T-cell (primary cell): ENCODE measurements at regions not wholly inside any gene's neighbourhood (a gene's known extent, or its start where the extent isn't known, plus 50 kb on each side); places are given as distances from the start of the nearest gene placed in this dataset.

Experiments used
- ATAC-seq, 4 experiments: fragments of 200-7000 bp in 3 of 4; fragments of 150-1000 bp in 1 of 4; cut with Tn5 transposase; replicated peaks in 1 of 4; 1 replicate in 3 of 4; 2 replicates in 1 of 4; pipeline ENCODE4 v1.10.0; 2021; ENCODE audit warnings: moderate library complexity in 3 of 4, mild to moderate bottlenecking in 2 of 4, moderate number of reproducible peaks in 1 of 4
- CTCF ChIA-PET, 2 donors: fragments of 300-600 bp; sonication (Branson Sonifier 250); formaldehyde crosslinking; loops; one replicate each; lab custom pipeline; 2022; ENCODE audit warnings: antibody characterized with exemption in 2 of 2; lab: Charles Lee
- POLR2A ChIA-PET, 2 donors: fragments of 300-600 bp; sonication (Branson Sonifier 250); formaldehyde crosslinking; loops; one replicate each; lab custom pipeline; 2022; ENCODE audit warnings: antibody characterized with exemption in 2 of 2; lab: Charles Lee
- DNase-seq, 35 experiments: peaks; one replicate each; pipeline versions ENCODE4 v3.0.0 to v3.0.0-alpha.2; 2013 to 2023
- H3K27ac ChIP-seq: one replicate; pipeline ENCODE4 v1.5.1; 2013; ENCODE audit warnings: low read length
- H3K27me3 ChIP-seq, 2 experiments: replicated peaks in 1 of 2; 1 replicate in 1 of 2; 2 replicates in 1 of 2; pipeline versions ENCODE4 v1.6.1 to v1.7.0; 2013; ENCODE audit warnings: low read length in 1 of 2, mixed read lengths in 1 of 2; ENCODE audit not compliant: control insufficient read depth in 2 of 2, insufficient read depth in 2 of 2; ENCODE audit errors: extremely low read depth in 1 of 2
- H3K36me3 ChIP-seq, 2 donors: 1 replicate in 1 of 2; 2 replicates in 1 of 2; pipeline versions ENCODE4 v1.6.1 to v1.7.0; 2013; ENCODE audit warnings: low read length in 1 of 2; ENCODE audit not compliant: control insufficient read depth in 2 of 2, insufficient read depth in 1 of 2; ENCODE audit errors: extremely low read depth in 1 of 2
- H3K4me1 ChIP-seq, 2 experiments: 1 replicate in 1 of 2; 2 replicates in 1 of 2; pipeline versions ENCODE4 v1.6.1 to v1.7.0; 2013; ENCODE audit warnings: low read length in 2 of 2, mixed read lengths in 1 of 2; ENCODE audit not compliant: insufficient read depth in 2 of 2, control insufficient read depth in 1 of 2; ENCODE audit errors: extremely low read depth in 1 of 2
- H3K4me3 ChIP-seq, 2 donors: 1 replicate in 1 of 2; 2 replicates in 1 of 2; pipeline versions ENCODE4 v1.5.1 to v1.7.0; 2013; ENCODE audit warnings: mild to moderate bottlenecking in 2 of 2, low read length in 1 of 2, moderate library complexity in 1 of 2; ENCODE audit not compliant: control insufficient read depth in 1 of 2; ENCODE audit errors: extremely low read depth in 1 of 2
- H3K9me3 ChIP-seq: 2 replicates; pipeline ENCODE4 v1.7.0; 2013
- H3K27ac Mint-ChIP-seq, 2 donors: one replicate each; pipeline ENCODE4 v1.8.0; 2020 to 2021; ENCODE audit warnings: mild to moderate bottlenecking in 2 of 2, mixed read lengths in 2 of 2
- H3K27me3 Mint-ChIP-seq, 2 donors: one replicate each; pipeline ENCODE4 v1.8.0; 2021 to 2022; ENCODE audit warnings: mixed read lengths in 2 of 2
- H3K36me3 Mint-ChIP-seq: one replicate; pipeline ENCODE4 v1.8.0; 2021; ENCODE audit warnings: mixed read lengths
- H3K4me1 Mint-ChIP-seq, 3 donors: one replicate each; pipeline ENCODE4 v1.8.0; 2020 to 2022; ENCODE audit warnings: mixed read lengths in 3 of 3, mild to moderate bottlenecking in 1 of 3
- H3K4me3 Mint-ChIP-seq, 3 donors: one replicate each; pipeline ENCODE4 v1.8.0; 2020 to 2022; ENCODE audit warnings: mild to moderate bottlenecking in 3 of 3, mixed read lengths in 3 of 3, moderate library complexity in 3 of 3
- H3K9me3 Mint-ChIP-seq, 3 donors: one replicate each; pipeline ENCODE4 v1.8.0; 2020 to 2022; ENCODE audit warnings: mixed read lengths in 3 of 3
- WGBS: methylation state at CpG from one replicate; pipeline ENCODE4 v1.1.5; 2013; ENCODE audit warnings: missing lambda C conversion rate; ENCODE audit not compliant: insufficient coverage; 5-methylcytosine and 5-hydroxymethylcytosine counted together

DNA sequence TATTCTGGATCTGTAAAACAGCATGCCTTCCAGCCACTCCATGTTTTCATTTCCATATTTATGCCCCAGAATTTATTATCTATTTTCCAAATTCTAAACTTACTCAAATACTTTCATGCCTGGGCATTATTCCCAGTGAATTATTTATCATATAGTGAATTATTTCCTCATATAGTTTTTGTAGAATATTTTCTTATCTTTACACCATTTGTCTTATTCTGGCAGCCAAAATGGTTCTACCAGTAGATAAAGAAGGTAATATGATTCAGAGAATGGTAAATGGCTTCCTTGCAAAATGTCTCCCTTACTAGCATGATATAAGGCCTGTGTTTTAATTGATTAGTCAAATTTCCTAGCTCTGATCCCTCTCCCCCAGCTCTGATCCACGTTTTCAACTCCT is 305.8 kb downstream of the SPRY2 start:
- Mint-ChIP-seq H3K4me3 (no peak overlapping the region), H3K27ac (no peak overlapping the region), H3K9me3 (no peaks in the 10 kb centered on the region), H3K27me3 (no peaks in the 10 kb centered on the region), H3K36me3 (no peaks in the 10 kb centered on the region), H3K4me1 (peaks cover 0 to 4% (median 0%) of the 10 kb centered on the region in 3 donors)
- no peaks in the 10 kb centered on the region for H3K4me1 ChIP-seq
- no peaks in the 10 kb centered on the region for H3K9me3 ChIP-seq
- DNase-seq (no peak), ATAC-seq (no peak)
- ChIA-PET CTCF (interaction anchor here in 1 of 2 donors (0.6 kb wide), 1 partner anchor 62 kb away, joined by 3 read pairs; no protein-coding TSS in a partner anchor), POLR2A (no interaction called here)
- H3K27ac ChIP-seq, result no peak overlapping the region
- no CpG with 5 or more reads among the region's 1 CpG for WGBS
- no peak overlapping the region for H3K4me3 ChIP-seq
- H3K27me3 ChIP-seq, result no peaks in the 10 kb centered on the region
- no peaks in the 10 kb centered on the region for H3K36me3 ChIP-seq

DNA sequence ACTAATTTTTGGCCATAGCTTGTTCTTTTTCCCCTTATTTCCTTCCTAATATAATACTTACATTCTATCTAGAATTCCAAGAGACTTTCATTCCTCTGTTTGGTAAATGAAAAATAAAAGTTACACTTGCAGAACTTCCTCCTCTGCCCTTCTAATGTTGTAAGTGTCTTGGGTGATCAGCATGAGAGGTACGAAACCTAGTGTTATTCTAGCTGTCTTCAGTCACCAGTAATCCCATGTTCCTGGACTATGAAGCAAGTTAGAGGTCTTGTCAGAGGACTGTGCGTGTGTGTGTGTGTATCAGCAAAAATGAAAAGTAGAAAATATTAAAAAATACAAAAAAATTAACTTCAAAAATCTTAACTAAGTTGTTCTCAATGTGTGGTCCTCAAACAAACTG is 307.0 kb downstream of the SPRY2 start:
- Histone ChIP-seq H3K4me3 (no peak overlapping the region), H3K27me3 (no peaks in the 10 kb centered on the region), H3K36me3 (no peaks in the 10 kb centered on the region), H3K27ac (no peak overlapping the region), H3K9me3 (no peaks in the 10 kb centered on the region), H3K4me1 (no peaks in the 10 kb centered on the region)
- no peaks in the 10 kb centered on the region for H3K36me3 Mint-ChIP-seq
- peaks cover 0 to 4% (median 0%) of the 10 kb centered on the region in 3 donors for H3K4me1 Mint-ChIP-seq
- ChIA-PET CTCF (no interaction called here), POLR2A (no interaction called here)
- no peak overlapping the region for H3K27ac Mint-ChIP-seq
- no peak for ATAC-seq
- no peaks in the 10 kb centered on the region for H3K9me3 Mint-ChIP-seq
- no peaks in the 10 kb centered on the region for H3K27me3 Mint-ChIP-seq
- no peak overlapping the region for H3K4me3 Mint-ChIP-seq
- WGBS, result no CpG with 5 or more reads among the region's 2 CpGs
- no peak for DNase-seq

DNA sequence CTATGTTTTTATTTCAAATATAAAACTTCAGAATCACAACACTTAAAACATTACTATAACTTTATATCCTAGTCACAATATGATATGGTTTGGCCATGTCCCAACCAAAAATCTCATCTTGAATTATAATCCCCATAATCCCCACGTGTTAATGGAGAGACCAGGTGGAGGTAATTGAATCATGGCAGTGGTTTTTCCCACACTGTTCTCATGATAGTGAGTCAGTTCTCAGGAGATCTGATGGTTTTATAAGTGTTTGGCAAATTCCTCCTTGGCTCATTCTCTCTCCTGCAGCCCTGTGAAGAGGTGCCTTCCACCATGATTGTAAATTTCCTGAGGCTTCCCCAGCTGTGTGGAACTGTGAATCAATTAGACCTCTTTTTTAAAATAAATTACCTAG is 307.6 kb downstream of the SPRY2 start:
- Histone ChIP-seq H3K27me3 (no peaks in the 10 kb centered on the region), H3K4me3 (no peak overlapping the region), H3K36me3 (no peaks in the 10 kb centered on the region), H3K27ac (no peak overlapping the region), H3K9me3 (no peaks in the 10 kb centered on the region), H3K4me1 (no peaks in the 10 kb centered on the region)
- Mint-ChIP-seq H3K27me3 (no peaks in the 10 kb centered on the region), H3K4me1 (peaks cover 0 to 2% (median 0%) of the 10 kb centered on the region in 3 donors), H3K27ac (no peak overlapping the region), H3K9me3 (no peaks in the 10 kb centered on the region), H3K4me3 (no peak overlapping the region), H3K36me3 (no peaks in the 10 kb centered on the region)
- POLR2A ChIA-PET, result no interaction called here
- WGBS, result no CpG with 5 or more reads among the region's 1 CpG
- CTCF ChIA-PET, result no interaction called here
- no peak for DNase-seq
- ATAC-seq, result no peak

DNA sequence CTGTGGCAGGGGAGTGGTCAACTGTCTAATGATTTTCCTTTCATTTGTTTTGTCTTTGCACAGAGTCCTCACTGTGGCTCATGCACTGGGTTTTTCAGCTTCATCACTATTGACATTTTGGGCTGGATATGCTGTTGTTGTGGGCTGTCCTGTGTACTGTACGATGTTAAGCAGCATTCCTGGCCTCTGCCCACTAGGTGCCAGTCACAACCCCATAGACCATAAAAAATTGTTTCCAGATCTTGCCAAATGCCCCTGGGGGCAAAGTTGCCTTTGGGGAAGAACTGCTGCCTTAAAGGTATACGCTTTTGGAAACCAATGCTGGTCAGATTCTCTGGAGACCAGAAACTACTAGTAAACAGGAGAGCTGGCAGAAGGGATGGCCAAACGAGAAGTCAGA is 310.4 kb downstream of the SPRY2 start:
- H3K36me3 ChIP-seq, result no peaks in the 10 kb centered on the region
- ChIA-PET POLR2A (no interaction called here), CTCF (no interaction called here)
- no peaks in the 10 kb centered on the region for H3K4me1 ChIP-seq
- no peak for DNase-seq
- no peaks in the 10 kb centered on the region for H3K27me3 ChIP-seq
- H3K36me3 Mint-ChIP-seq, result no peaks in the 10 kb centered on the region
- H3K27me3 Mint-ChIP-seq, result no peaks in the 10 kb centered on the region
- no peak overlapping the region for H3K4me3 ChIP-seq
- H3K27ac ChIP-seq, result no peak overlapping the region
- WGBS, result 83% methylated on average over 1 of the region's 3 CpGs
- no peaks in the 10 kb centered on the region for H3K4me1 Mint-ChIP-seq
- ATAC-seq, result no peak
- no peak overlapping the region for H3K27ac Mint-ChIP-seq
- no peaks in the 10 kb centered on the region for H3K9me3 Mint-ChIP-seq
- no peaks in the 10 kb centered on the region for H3K9me3 ChIP-seq
- no peak overlapping the region for H3K4me3 Mint-ChIP-seq

DNA sequence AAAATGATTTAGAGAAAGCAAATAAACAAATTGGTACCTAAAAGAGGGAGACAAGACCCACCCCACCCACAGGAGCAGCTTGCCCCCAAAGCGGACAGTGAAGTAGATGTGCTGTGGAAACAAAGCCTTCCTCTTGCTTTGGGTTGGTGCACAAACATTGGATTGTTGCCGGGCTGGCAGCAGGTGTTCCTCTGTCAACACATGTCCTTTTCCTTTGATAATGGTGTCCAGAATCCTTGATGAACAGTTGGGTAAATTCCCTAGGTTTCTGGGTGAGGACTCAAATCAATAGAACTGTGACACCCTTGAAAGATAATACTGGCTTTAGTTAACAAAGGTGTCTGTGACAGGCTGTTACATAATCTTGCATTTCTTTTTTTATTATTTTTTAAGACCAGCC is 311.8 kb downstream of the SPRY2 start:
- Mint-ChIP-seq H3K27ac (no peak overlapping the region), H3K27me3 (no peaks in the 10 kb centered on the region), H3K4me3 (no peak overlapping the region), H3K4me1 (no peaks in the 10 kb centered on the region), H3K9me3 (no peaks in the 10 kb centered on the region), H3K36me3 (no peaks in the 10 kb centered on the region)
- ATAC-seq (no peak), DNase-seq (no peak)
- H3K27me3 ChIP-seq, result no peaks in the 10 kb centered on the region
- POLR2A ChIA-PET, result no interaction called here
- 100% methylated on average over 1 of the region's 2 CpGs for WGBS
- no peaks in the 10 kb centered on the region for H3K9me3 ChIP-seq
- H3K4me1 ChIP-seq, result no peaks in the 10 kb centered on the region
- no peak overlapping the region for H3K4me3 ChIP-seq
- CTCF ChIA-PET, result no interaction called here
- H3K36me3 ChIP-seq, result no peaks in the 10 kb centered on the region
- H3K27ac ChIP-seq, result no peak overlapping the region

DNA sequence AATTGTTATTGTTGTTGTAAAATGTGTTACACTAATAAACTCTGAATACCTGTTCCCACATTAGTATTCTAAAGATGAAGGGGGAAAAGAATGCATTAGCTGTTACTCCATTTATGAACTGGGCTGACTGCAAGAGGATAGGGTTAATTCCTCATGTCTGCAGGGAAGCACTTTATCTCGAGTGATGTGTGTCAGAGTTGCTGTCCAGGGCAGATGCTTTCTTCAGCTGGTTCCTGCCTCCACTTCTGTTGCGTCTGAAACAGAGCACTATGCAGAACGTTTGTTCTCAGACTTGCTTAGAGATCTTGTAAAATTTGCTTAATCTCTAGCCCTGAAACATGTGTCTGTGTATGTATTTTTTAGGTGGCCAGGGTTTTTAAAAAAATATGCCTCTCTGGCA is 318.8 kb downstream of the SPRY2 start:
- Histone ChIP-seq H3K36me3 (no peaks in the 10 kb centered on the region), H3K27me3 (no peaks in the 10 kb centered on the region), H3K27ac (no peak overlapping the region), H3K4me1 (no peaks in the 10 kb centered on the region), H3K4me3 (no peak overlapping the region), H3K9me3 (no peaks in the 10 kb centered on the region)
- WGBS, result 92% methylated on average over 2 of the region's 3 CpGs
- Mint-ChIP-seq H3K36me3 (no peaks in the 10 kb centered on the region), H3K4me1 (no peaks in the 10 kb centered on the region), H3K9me3 (peaks cover 0 to 5% (median 5%) of the 10 kb centered on the region in 3 donors), H3K27ac (no peak overlapping the region), H3K27me3 (no peaks in the 10 kb centered on the region), H3K4me3 (no peak overlapping the region)
- ChIA-PET CTCF (no interaction called here), POLR2A (no interaction called here)
- DNase-seq (no peak), ATAC-seq (no peak)

DNA sequence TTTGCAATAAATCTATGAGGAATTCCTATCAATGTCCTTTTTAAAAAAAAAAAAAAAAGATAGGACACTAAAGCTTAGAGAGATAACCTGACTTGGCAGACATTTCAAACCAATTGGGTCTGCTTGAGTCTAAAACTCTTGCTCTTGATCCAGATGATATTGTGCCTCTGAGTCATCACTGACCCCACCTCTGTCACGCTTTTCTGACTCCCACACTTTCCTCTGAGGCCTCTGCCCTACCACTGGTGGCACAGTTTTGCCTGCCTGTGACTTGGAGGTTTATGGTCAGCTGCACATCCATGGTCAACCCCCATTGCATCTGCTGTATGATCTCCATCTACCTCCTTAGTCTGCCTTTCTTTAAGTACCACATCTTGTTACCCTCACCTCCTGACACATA is 328.7 kb downstream of the SPRY2 start:
- Histone ChIP-seq H3K36me3 (no peaks in the 10 kb centered on the region), H3K9me3 (no peaks in the 10 kb centered on the region), H3K4me3 (no peak overlapping the region), H3K4me1 (no peaks in the 10 kb centered on the region), H3K27me3 (no peaks in the 10 kb centered on the region), H3K27ac (no peak overlapping the region)
- no peaks in the 10 kb centered on the region for H3K36me3 Mint-ChIP-seq
- POLR2A ChIA-PET, result no interaction called here
- H3K27me3 Mint-ChIP-seq, result no peaks in the 10 kb centered on the region
- DNase-seq (no peak), ATAC-seq (no peak)
- peaks cover 0 to 4% (median 3%) of the 10 kb centered on the region in 3 donors for H3K9me3 Mint-ChIP-seq
- H3K4me3 Mint-ChIP-seq, result no peak overlapping the region
- H3K4me1 Mint-ChIP-seq, result no peaks in the 10 kb centered on the region
- no peak overlapping the region for H3K27ac Mint-ChIP-seq
- CTCF ChIA-PET, result no interaction called here
- WGBS, result 60% methylated on average over 1 of the region's 1 CpG
